ENCODE measurements at regions not wholly inside any gene's neighbourhood (a gene's known extent, or its start where the extent isn't known, plus 50 kb on each side); places are given as distances from the start of the nearest gene placed in this dataset.

DNA sequence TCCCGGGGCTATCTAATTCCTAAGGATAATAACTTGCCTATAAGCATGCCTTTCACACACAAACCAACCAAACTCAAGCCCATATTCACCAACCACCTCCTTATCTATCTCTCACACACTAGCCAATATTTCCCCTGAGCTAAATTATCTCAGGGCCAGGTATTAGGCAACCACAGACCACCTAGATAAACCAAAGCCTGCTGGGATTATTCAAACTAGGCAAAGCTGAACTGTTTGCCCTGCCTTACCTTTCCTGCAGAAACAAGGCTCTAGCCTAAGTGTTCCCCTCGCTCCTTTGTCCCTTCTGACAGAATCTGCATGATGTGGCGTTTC is 114.7 kb upstream of the EEA1 start:
- no peak for DNase-seq

GRCh38 chr12:93047118-93047517 is 118.0 kb upstream of the EEA1 start:
- DNase-seq = no peak

DNA sequence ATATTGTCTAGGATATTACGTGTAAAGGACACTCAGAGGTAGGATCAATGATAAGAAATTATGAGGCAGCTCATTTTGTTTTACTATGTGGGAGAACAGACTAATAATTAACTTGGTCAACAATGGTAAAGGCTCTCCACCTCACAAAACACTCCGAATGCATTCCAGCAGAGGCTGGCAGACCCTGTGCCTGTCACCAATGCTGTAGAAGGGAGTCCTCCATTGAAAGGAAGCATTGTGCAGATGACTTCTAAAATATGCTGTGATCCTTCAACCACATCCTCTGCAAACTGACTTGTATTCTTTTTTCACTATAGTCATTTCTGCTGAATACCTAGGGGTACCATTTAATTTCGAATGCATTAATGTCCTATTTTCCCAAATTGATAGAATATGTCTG is 119.6 kb upstream of the EEA1 start:
- no peak for DNase-seq

DNA sequence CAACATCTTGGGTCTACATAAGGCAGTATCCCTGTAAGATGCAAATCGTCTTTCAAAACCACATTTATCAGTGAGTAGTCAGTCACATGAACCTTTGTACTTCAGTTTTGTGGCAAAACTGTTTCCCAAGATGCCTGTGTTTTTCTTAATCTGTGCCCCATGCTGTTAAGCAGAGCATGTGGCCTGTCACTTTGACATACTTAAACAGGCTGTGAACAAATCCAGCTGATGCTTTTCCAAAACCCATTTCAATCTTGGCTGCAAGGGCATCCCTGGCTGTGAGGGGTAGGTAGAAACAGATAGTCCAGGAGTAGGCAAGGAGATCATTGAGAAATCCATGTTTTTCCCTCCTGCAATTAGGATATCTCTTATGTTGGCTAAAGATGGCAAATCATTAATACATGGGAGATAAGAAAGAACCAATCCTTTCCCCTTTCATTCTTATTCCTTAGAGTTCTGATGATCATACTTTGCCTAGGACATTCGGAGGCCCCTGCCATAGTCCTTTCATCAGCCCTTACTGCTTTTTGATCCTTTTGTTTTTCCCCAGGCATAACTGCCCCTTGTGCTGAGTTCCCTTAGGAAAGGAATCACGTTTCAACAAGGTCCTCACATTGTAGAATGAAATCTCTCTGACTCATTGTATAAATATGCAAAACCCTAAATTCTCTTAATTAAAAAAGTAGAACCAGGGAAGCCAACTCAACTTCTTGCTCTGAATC is 121.1 kb upstream of the EEA1 start:
- DNase-seq = no peak

GRCh38 chr12:93050748-93051081 is 121.6 kb upstream of the EEA1 start:
- no peak for DNase-seq

- DNase-seq = no peak
These were observed 124.9 kb upstream of the EEA1 start for GRCh38 chr12:93054021-93054420.

- no peak for DNase-seq
These were observed 126.1 kb upstream of the EEA1 start for GRCh38 chr12:93055221-93055620.

GRCh38 chr12:93056971-93057535 is 128.0 kb upstream of the EEA1 start:
- DNase-seq = no peak

DNA sequence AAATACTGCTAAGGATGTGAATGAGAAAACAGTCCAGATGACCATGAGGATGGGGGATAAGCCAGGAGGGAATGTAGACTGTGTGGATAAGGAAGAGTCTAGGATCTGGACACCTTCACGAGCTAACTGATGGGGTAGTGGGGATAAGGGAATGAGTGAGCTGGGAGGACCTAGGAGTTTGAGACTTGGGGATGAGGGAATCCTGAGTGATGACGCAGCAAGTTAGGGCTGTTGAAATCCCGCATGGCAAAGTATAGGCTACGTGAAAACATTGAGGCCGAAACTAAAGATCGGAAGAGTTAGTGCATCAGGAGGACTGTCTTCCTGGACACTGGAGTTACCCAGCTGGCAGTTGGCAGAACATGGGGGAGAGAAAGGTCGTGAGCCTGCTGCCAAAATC is 129.2 kb upstream of the EEA1 start:
- DNase-seq = no peak

DNA sequence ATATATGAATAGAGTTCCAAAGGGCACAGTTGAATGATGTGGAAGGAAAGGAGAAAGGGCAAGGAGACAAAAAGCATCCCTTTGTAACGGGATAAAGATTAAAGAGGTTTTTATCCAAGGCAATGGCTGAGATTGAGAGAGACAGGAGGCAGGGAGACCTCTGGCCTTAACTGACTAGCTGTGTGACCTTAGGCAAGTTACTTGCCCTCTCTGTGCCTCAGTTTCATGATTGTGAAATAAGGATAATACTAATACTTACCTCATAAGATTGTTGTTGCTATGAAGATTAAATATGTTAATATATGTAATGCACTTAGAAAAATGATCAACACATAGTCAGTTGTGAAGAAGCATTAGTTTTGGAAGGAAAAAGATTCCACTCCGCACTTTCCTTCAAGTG is 130.2 kb upstream of the EEA1 start:
- DNase-seq = no peak

DNA sequence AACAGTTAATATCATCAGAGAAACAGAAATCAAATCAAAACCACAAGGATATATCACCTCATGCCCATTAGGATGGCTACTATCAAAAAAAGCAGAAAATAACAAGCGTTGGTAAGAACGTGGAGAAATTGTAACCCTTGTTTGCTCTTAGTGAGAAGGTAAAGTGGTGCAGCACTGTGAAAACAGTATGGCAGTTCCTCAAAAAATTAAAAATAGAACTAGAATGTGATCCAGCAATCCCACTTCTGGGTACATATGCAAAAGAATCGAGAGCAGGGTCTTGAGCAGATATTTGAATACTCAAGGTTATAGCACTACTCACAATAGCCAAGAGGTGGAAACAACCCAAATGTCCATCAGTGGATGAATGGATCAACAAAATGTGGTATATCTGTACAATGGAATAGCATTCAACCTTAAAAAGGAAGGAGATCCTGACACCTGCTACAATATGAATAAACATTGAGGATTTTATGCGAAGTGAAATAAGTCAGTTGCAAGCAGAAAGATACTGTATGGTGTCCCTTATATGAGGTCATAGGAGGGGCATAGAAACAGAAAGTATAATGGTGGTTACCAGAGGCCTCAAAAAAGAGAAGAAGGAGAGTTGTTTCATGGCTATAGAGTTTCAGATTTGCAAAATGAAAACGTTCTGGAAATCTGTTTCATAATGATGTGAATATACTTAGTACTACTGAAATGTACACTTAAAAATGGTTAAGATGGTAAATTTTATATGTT is 131.0 kb upstream of the EEA1 start:
- no peak for DNase-seq

DNA sequence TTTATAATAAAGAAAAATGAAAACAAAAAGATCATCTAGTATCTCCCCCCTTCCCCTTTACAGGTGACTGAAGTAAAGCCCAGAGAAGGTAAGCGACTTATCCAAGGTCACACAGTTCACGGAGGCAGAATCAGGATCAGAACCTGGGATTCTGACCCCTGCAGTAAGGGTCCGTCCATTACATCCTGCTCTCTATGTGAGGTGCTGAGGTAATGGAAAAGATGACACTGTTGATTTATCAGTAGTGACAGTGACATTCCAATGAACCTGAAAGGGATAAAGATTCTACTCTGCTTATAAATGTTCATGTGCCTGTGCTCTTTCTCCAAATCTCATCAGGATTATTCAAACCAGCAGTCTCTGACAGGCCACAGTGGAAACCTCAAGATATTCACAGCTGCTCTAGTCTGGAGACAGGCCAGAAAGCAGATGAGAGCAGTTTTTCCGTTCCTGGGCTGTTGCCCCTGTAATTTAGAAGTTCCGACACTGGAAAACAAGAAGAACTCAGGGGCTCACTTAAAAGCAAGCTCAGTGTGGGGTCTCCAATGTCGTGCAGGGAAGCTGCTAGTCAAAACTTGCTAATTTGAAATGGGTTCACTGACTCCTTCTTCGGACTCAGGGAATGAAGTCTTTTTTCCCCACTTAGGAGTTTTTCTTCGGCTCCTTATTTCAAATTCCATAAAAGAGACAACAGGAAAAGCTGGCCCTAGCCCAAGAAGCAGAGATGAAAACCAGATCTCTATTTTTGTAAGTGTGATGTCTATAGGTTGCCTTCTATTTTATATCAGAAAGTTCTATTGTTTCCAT is 131.8 kb upstream of the EEA1 start:
- no peak for DNase-seq

DNA sequence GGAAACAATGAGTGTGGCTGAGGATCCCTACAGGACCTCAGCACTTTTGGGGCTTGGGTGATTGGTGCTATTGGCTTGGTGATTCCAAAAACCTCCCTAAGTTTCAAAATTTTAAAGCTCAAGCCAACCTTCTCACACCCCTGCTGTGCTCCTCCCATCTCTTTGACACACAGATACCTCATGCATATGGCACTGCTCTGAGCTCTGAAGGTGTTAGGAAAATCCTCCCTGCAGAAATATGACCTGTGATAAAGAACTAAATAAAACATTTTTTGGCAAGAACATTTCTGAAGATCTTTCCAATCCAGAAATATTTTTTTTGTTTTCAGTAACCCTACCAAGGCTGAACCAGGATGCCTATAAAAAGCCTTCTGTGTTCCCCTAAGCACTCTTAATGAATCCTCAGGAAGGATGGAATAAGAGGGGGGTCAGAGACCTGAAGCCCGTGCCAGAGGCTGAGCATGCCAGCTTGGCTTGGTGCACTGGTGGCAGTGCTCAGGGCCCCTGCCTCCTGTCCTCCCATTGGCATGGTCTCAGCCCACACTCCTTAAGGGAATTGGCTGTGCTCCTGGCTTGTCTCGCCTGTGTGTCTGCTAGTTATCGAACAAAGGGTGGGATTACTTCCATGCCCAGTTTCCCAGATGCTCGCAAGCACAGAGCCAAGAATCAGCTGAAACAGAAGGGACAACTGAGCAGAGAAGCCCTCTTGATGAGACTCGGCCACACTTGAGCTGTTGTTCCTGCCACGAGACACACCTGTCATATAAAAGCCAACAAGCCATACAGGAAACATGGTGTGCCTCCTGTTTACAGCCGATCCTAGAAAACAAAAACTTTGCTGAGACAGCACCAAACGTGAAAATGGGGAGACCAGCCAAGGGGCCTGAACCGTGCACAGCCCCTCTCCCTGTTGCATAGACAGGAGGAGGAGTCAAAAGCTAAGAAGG is 132.7 kb upstream of the EEA1 start:
- DNase-seq = no peak

- no peak for DNase-seq
These were observed 136.8 kb upstream of the EEA1 start for GRCh38 chr12:93065896-93066295.

DNA sequence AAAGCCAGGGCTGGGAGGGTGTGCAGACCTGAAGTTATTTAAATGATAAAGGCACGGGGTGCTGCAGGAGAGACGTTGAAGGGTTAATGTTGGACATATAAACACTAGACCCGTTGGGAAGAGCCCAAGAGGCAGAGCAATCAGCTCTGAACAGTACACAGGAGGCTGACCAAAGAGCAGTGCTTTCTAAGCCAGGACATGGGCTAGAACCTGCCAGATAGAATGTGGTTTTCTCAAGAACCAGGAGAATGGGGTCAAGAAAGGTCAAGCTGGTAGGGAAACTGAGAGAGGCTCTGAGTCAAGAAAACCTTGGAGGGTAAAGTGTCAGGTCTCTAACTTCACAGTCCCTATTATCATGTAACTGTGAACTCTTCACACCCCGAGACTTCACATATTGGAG is 143.2 kb upstream of the EEA1 start:
- DNase-seq = no peak

DNA sequence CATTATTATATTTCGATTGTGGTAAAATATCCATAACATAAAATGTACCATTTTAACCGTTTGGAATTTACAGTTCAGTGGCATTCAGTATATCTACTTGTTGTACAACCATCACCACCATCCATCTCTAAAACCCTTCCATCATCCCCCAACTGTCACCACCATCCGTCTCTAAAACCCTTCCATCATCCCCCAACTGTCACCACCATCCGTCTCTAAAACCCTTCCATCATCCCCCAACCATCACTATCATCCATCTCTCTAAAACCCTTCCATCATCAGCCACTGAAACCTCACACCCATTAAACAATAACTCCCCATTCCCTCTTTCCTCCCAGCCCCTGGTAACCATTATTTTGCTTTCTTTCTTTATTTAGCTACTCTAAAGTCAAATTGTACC is 144.2 kb upstream of the EEA1 start:
- no peak for DNase-seq

DNA sequence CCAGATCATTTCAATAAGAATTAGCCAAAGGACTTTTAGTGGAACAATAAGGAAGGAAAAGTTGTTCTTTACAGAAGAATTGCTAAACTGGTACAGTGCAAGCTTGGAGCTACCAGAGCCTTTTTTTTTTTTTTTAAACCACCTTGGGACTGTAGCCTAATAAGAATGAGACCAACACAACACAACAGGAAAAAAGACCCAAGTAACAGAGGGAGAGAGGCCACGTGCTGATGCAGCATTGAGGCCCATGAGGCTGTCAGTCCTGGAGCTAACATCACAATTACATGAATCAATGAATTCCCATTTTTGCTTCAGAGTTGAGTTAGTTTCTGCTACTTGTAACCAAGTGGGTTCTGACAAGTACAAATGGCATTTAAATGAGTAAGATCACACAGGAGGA is 149.0 kb upstream of the EEA1 start:
- no peak for DNase-seq

- no peak for DNase-seq
These were observed 149.5 kb upstream of the EEA1 start for GRCh38 chr12:93078577-93078976.

DNA sequence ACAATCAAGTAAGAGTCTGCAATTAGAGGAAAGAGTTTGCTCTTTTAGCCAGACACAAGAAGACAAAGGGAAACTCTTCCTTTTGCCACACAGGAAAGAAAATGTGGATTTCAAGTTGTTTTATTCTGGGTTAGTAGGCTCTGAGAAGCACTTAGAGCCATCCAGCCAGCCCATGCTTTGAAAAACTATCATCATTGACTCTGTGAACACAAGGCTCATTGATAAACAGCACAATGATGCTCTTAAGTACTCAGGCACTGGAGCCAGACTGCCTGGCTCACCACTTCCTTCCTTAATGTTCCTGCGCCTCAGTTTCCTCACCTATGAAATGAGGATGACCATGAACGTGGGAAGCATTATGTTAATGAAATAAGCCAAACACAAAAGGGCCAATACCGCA is 150.2 kb upstream of the EEA1 start:
- DNase-seq = no peak

- no peak for DNase-seq
These were observed 150.9 kb upstream of the EEA1 start for GRCh38 chr12:93079976-93080375.

- DNase-seq = no peak
These were observed 151.4 kb upstream of the EEA1 start for GRCh38 chr12:93080452-93080851.

- no peak for DNase-seq
These were observed 152.1 kb upstream of the EEA1 start for GRCh38 chr12:93080994-93081809.

Measured in NCI-H1436 (cell line).